GM18498 (cell line): ENCODE measurements at regions not wholly inside any gene's neighbourhood (a gene's known extent, or its start where the extent isn't known, plus 50 kb on each side); places are given as distances from the start of the nearest gene placed in this dataset.
"Not testable (repeated sequence)": the region's sequence is repeated elsewhere in the genome, so short reads cannot be mapped to it uniquely, and the experiment has no call there.

Source experiments
- ATAC-seq: cut with Tn5 transposase; IDR thresholded peaks from one replicate; pipeline ENCODE4 v1.9.1; 2021; ENCODE audit warnings: mild to moderate bottlenecking, moderate library complexity; ENCODE audit not compliant: unreplicated experiment

DNA sequence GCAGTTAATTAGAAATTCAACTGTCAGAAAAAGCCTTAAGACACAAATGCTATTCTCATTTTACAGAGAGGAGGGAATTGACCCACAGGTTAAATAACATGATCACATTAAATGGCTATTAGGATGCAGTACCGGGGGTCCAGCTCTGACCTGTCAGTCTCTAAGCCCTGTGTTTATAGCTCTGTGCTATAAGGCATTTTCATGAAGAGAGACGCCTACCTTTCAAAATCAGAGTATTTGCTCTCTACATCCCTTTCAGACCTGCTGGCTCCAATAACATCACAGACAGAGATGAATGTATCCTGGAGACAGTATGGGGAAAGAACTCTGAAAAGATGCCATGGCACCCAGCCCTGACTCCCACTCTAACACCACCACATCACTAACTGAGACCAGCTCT, 189.9 kb upstream of the PRSS58 start:
- no peak for ATAC-seq

DNA sequence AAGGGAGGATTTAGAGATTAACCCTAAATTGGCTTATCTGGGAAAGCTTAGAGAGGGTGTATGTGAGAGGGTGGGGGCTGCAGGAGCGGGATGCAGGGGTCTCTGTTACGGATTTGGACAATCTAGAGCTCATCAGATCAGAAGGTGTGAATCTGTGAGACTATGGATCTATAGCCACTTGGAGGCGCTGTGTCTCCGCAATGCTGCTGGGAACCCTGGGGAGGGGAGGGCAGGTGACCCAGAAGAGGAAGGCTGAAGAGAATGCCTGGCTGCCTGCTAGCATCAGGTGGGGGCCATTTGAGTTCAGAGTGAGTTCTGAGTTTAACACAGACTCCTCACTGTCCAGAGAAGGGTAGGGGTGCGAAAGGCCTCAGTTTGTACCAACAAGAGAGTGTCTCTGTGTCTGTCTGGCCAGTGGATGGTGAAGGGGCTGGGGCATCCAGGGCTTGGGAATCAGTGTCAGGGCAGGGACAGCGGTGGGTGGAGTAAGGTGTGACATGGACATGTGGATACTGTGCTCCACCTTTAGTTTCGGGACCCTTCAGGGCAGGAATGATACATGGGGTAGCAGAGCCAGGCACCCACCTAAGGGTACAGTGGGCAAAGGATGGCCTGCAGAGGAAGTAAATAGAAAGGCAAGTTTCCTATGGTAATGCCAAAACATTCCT, 187.3 kb upstream of the PRSS58 start:
- no peak for ATAC-seq

- no peak for ATAC-seq
Measured at GRCh38 chr7:142443216-142444010, 185.6 kb upstream of the PRSS58 start.

GRCh38 chr7:142442396-142442795, 184.5 kb upstream of the PRSS58 start:
- no peak for ATAC-seq

- ATAC-seq: peak; percentile 45
Measured at GRCh38 chr7:142440906-142441411, 183.1 kb upstream of the PRSS58 start.

DNA sequence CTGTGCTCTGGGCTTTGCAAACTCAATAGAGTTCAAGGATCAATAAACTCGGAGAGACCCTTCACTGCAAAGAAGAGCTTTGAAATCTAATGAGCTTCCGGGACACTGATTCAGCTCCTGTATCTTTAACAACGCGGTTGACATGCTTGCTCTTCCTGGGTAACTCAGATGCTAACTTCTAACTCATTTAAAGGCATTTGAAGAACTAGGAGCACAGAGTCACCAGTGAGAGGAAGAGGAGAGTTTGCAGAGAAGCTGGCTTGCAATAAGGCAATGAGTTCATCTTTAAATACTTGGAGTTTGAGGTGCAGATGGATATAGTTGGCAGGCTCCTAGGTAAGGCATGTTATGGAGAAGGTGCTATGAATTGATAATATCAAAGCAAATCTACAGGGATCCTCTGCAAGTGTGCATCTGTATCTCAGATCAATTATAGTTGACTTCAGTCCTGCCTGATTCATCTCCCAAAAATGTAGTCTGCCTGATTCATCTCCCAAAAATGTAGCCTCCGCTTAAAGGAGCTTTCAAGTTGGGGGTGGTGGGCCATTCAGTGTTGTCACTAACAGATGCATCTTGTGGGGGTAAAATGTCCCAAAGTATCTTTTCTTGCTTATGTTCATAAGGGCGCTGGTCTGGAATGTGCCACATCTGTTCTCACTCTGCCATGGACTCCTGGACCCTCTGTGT, 182.5 kb upstream of the PRSS58 start:
- ATAC-seq: no peak

- ATAC-seq: peak; percentile 48
Measured at GRCh38 chr7:142439739-142440138, 181.9 kb upstream of the PRSS58 start.

GRCh38 chr7:142438923-142439515, 181.2 kb upstream of the PRSS58 start:
- ATAC-seq: no peak

DNA sequence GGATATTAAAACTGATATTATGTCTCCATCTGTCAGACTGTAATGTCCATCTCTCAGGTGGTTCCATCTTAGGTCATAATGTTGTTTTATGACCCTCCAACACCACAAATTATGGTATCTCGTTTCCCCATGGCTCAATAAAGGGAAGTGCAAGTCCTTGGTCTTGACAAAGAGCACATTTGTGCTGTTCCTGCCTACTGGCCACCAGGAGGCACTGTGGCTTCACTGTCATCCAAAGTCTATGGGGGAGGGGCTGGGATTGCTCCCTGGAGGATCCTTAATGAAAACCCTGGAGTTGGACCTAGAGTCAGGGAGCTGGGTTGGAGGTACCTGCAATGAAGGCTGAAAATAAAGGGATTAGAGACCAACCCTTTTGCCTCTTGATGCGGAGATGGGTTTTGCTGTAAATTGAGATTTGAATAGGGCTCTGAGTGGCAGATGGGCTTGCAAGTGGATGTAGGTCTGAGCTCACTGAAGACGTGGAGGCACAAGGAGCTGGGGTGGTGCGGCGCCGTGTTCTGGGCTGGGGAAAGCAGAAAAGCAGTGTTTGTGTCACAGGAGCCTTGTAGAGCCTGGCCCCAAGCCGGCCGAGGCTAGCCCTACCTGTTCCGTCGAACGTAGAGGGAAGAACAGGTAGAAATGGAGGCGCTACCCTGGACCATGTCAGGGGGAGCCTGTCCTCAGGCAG, 180.5 kb upstream of the PRSS58 start:
- peak; percentile 55 for ATAC-seq

DNA sequence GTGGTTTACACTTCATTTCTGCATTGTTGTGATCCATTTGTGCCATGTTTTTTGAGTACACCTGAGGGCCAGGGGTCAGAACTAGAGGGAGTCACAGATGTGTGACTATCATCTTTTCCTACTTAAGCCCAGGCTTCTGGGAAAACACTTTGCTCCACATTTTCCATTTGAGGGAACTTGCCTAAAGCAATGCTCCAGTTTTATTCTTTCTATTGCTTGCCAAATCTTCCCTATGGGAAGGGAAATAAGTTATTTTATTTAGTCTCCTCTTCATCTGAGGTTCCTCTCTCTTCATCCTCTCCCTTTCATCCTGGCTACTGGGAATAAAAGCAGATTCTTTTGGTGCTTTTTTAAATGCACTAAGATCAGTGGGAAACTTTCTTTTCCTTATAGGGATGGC, 179.9 kb upstream of the PRSS58 start:
- ATAC-seq: no peak

- no peak for ATAC-seq
Measured at GRCh38 chr7:142436601-142437000, 178.7 kb upstream of the PRSS58 start.

GRCh38 chr7:142435606-142436005, 177.7 kb upstream of the PRSS58 start:
- ATAC-seq: not testable (repeated sequence)

GRCh38 chr7:142434666-142435167, 176.9 kb upstream of the PRSS58 start:
- ATAC-seq: no peak

GRCh38 chr7:142434133-142434532, 176.3 kb upstream of the PRSS58 start:
- peak; percentile 49 for ATAC-seq

DNA sequence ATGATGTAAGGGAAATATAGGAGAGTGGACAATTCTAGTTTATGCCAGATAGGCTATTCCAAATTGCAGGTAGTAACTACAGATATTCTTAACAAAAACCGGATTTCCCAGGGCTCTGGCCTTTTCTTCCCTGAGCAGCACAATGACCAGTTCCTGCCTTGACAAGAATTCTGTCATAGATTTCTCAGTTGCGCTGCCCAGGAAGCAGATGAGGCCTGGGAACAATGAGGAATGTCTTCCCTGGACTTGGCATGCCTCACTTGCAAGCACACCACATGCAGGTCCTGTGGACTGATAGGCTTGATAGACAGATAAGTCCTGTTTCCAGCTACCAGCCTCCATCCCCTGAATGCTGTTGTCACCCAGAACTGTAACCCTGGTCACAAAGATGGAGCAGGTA, 174.5 kb upstream of the PRSS58 start:
- ATAC-seq: no peak

DNA sequence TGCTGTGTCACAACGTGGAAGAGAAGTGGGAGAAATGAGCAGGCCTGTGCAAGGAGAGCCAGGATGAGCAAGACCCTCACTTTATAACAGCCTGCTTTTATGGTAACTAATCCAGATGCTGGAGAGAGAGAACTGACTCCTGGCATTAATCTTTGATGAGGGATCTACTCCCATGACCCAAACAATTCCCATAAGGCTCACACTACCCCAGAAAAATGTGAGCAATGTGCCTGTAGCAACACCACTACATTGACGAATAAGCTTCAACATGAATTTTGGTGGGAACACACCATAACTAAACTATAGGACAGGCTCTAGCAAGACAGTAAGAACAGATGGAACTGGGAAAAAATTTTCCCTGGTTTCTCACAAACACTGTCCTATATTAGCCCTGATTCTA, 173.6 kb upstream of the PRSS58 start:
- no peak for ATAC-seq

GRCh38 chr7:142428094-142428493, 170.2 kb upstream of the PRSS58 start:
- no peak for ATAC-seq

DNA sequence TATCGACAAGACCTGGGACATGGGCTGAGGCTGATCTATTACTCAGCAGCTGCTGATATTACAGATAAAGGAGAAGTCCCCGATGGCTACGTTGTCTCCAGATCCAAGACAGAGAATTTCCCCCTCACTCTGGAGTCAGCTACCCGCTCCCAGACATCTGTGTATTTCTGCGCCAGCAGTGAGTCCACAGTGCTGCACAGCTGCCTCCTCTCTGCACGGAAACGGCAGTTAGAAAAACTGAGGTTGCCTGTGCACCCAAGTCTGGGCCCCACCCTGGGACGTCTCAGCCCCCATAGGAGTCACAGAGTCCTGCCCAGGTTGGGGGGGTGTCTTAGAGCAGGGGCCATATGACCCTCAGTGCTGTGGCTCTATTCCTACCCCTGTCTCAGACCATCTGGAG, 167.4 kb upstream of the PRSS58 start:
- ATAC-seq: no peak

DNA sequence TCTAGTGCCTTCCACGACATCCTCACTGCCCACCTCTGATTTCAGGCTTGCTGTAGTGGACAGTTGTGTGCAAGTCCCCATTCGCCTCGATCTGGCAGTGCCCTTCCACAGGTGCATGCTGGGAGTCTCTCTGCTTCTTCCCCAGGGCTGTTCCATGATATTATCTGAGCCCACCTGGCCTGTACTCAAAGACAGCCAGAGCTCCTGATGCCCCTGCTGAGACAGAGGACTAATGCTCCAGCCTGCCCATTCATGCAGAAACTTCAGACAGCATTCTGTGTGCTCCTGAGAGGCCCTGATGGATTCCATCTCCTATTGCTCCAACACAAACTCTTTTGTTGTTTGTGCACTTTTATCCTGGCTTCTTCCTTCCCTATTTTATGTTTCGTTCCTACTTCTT, 164.8 kb upstream of the PRSS58 start:
- ATAC-seq: no peak

GRCh38 chr7:142420554-142421362, 162.9 kb upstream of the PRSS58 start:
- ATAC-seq: no peak
